ENCODE measurements at regions not wholly inside any gene's neighbourhood (a gene's known extent, or its start where the extent isn't known, plus 50 kb on each side); places are given as distances from the start of the nearest gene placed in this dataset.
"Not testable (repeated sequence)": the region's sequence is repeated elsewhere in the genome, so short reads cannot be mapped to it uniquely, and the experiment has no call there.

DNA sequence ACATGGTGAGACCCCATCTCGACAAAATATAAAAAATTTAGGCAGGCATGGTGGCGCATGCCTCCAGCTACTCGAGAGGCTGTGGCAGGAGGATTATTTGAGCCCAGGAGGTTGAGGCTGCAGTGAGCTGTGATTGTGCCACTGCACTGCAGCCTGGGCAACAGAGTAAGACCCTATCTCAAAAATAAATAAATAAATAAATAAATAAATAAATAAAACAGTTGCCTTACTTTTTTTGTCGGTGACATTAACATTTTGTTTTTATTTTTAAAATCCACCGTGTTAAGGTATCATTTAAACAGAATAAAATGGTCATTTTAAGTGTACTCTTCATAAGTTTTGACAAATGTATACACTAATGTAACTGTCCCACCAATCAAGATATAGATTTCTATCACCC is 57.0 kb downstream of the RASL11A start:
- DNase-seq = no peak

- no peak for DNase-seq
Measured at GRCh38 chr13:27329210-27329609, 58.6 kb downstream of the RASL11A start.

GRCh38 chr13:27334774-27335435 is 64.3 kb downstream of the RASL11A start:
- DNase-seq = no peak

DNA sequence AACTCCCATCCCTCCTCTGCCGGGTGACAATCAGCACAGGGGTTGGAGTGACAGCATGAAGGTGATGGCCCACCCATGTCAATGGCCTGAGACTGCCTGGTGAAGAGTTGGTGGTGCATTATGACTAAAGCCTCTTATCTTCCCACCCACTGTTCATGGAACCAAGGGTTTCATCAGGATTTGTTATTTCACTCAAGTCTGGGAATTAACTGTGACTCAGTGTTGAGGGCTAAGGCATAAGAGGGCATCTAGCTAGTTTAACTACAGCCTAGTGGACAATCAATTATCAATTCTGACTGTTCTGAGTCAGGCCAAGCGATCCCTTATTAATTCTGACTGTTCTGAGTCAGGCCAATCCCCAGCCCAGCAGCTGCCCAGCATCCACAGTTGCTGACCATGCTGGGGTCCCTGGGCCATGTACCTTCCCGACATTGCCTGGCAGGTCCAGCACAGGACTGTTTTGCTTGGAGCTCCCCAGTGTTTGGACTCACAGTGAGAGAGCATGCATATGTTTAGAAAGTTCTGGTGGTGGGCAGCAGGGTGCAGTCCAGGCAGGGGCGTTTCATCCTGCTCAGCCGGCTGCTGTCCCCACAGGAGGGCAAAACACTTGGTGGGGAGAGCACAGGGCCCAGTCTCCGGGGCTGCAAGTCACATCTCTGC is 65.5 kb downstream of the RASL11A start:
- DNase-seq = no peak

DNA sequence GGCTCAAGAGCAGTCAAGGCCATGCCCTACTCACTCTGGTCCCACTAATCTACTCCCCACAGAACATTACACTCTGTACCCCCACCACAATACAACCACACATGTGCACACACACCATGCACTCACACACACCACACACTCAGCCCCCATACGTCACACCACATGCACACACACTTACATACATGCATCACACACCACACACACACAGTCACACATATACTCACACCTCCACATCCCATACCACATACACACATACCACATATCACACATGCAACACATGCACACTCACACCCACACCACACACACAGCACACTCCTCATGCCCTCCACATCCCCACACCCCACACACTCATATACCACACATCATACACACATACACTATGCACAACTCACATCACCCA is 67.6 kb downstream of the RASL11A start:
- DNase-seq = no peak

DNA sequence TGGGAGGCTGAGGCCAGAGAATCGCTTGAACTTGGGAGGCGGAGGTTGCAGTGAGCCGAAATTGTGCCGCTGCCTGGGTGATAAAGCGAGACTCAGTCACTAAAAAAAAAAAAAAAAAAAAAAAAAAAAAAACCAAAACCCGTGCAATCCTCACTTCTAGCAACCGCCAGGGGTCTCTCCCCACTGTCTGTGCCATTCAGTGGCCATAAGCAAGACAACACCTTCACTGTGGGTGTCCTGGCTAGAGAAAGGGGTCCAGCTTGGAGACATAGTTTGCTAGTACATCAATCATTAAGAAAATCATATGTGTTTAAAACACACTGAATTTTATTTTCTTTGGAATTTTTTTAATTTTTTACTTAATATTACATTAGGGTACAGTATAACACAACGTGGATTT is 68.2 kb downstream of the RASL11A start:
- no peak for DNase-seq

GRCh38 chr13:27339299-27339698 is 68.7 kb downstream of the RASL11A start:
- peak; percentile 14 to 38 for DNase-seq

DNA sequence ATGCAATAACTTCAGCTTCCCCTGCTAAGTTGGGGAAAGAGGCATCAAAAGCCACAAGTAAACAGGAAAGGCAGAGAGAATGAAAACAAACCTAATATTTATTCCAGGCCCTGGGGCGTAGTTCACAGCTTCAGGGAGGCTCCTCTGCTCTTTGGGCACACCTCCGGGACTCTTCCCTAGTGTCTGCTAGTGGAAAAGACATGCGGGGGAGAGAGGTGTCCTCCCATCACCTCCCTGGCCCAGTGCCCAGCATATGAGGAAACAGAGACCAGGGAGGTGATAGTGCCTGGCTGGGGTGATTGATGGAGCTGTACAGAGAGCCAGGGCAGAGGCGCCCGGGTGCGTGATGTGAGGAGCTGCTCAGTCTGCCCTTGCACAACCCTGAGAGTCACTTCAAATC is 71.0 kb downstream of the RASL11A start:
- DNase-seq = no peak

- DNase-seq = no peak
Measured at GRCh38 chr13:27347211-27347772, 76.7 kb downstream of the RASL11A start.

- DNase-seq = no peak
Measured at GRCh38 chr13:27348461-27348860, 76.0 kb upstream of the GTF3A start.

DNA sequence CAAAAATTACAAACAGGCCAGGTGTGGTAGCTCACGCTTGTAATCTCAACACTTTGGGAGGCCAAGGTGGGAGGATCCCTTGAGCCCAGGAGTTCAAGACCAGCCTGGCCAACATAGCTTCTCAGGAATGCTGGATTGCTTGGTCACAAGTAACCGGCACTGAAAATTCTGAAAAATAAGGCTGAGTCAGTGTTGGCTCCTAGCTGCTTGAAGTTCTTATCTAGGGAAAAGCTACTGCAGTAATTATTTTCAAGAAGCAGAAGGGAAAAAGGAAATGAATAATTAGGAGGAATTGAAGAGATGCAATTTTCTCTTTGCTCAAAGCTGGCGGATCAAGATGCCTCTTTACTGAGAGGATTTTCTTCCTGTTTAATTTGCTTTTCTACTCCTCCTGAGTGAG is 75.0 kb upstream of the GTF3A start:
- DNase-seq = no peak

DNA sequence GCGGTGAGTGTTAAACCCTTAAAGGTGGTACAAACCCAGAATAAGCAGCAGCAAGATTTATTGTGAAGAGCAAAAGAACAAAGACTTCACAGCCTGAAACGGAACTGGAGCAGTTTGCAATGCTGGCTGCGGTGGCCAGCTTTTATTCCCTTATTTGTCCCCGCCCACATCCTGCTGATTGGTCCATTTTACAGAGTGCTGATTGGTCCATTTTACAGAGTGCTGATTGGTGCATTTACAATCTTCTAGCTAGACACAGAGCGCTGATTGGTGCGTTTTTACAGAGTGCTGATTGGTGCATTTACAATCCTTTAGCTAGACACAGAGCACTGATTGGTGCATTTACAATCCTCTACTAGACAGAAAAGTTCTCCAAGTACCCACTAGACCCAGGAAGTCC is 73.6 kb upstream of the GTF3A start:
- DNase-seq = not testable (repeated sequence)

DNA sequence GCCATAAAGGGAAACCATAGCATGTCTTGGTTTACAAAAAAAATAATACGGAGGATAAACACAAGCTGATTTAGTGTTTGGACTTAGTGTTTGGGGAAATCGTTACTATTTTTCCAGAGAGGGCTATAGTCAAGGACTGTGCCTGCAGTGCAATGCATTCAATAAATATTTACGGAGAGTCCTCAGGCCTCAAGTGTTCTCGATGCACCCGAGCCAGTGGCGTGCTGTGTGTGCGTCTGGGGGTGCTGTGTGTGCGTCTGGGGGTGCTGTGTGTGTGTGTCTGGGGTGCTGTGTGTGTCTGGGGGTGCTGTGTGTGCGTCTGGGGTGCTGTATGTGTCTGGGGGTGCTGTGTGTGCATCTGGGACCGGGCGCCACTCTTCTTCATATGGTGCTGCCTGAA is 71.7 kb upstream of the GTF3A start:
- no peak for DNase-seq

DNA sequence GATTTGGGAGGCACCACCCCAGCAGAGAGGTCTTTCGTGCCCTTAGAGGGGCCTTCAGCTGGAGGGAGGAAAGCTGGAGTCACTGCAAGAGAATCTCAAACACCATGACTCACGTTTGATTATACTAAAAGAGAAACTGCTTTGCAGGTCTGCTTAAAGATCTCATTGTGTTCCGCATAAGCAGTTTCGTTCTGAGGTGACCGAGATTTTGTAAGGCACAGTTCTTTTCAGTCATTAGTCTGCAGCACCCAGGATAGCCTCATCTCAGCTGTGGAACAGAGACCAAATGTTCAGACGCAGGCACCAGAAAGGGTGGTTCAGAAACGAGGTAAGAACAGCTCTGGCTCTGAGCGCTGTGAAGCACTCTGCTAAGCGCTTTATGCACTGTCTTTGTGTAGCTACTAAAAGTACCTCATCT is 71.2 kb upstream of the GTF3A start:
- DNase-seq = no peak

- DNase-seq = no peak
Measured at GRCh38 chr13:27353708-27354107, 70.7 kb upstream of the GTF3A start.

DNA sequence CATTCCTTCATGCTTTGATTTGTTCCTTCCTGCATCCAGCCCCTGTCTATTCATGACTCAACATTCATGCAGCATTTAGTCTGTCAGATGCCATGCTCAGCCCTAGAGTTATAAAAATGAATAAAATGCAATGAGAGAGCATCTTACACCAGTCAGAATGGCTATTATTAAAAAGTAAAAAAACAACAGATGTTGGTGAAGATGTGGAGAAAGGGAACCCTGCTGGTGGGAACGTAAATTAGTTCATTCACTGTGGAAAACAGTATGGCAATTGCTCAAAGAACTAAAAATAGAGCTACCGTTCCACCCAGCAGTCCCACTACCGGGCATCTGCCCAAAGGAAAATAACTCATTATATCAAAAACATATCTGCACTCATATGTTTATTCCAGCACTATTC is 70.0 kb upstream of the GTF3A start:
- DNase-seq = no peak

- no peak for DNase-seq
Measured at GRCh38 chr13:27355894-27356293, 68.5 kb upstream of the GTF3A start.

GRCh38 chr13:27358420-27358819 is 66.0 kb upstream of the GTF3A start:
- DNase-seq = no peak

GRCh38 chr13:27359199-27359821 is 65.1 kb upstream of the GTF3A start:
- DNase-seq = peak; percentile 8 to 40

DNA sequence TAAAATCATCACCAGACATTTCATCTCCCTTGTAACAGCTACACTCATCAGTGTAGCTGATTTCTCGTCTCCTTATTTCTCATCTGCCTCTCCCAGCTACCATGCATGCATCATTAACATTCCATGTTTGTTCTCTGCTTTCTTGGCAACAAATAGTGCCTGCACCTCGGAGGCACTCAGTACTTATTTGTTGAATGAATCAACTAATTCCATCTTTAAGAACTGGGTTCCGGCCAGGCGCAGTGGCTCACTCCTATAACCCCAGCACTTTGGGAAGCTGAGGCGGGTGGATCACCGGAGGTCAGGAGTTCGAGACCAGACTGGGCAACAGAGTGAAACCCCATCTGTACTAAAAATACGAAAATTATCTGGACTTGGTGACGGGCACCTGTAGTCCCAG is 63.9 kb upstream of the GTF3A start:
- DNase-seq = no peak

DNA sequence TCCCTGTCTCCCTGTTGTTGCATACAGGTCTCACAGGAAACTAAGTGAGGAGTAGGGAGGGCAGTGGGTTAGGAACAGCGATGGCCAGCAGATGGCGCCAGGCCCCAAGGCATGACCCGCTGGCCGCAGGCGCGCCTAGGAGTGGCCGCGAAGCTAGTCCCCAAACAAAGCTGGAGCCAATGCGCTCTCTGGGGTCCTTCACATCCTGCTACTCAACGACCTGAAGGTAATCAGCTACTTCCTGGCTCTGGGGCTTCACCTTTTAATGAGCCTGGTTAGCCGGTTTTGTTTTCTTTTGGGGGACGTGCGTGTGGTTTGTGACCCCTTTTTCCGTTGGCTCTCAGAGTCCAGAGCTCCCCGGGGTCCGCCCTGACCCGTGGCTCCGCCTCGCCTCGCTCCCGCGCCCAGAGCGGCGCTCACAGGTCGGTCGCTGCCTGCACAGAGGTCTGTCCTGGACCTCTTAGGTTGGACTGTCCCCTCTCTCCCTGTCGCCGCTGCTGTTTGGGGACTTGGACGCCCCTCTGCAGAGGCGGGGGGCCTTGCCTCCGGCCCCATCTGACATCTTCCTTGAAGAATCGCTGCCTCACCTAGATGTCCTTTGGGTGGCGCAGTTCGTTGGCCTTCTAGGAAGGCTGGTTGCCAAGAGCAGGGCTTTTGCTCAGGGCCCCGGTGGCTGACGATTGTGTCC is 62.2 kb upstream of the GTF3A start:
- peak; percentile 28 to 30 for DNase-seq

DNA sequence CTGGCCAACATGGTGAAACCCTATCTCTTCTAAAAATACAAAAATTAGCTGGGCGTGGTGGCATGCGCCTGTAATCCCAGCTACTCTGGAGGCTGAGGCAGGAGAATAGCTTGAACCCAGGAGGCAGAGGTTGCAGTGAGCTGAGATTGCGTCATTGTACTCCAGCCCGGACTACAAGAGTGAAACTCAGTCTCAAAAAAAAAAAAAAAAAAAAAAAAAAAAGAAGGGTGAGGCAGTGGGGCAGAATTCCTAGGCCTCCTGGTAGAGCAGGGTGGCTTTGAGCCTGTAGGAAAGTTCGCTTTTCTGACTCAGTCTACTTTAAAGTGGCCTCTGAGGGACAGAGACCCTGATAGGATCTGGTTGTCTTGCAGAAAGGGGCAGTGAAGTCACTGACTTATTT is 60.8 kb upstream of the GTF3A start:
- not testable (repeated sequence) for DNase-seq

DNA sequence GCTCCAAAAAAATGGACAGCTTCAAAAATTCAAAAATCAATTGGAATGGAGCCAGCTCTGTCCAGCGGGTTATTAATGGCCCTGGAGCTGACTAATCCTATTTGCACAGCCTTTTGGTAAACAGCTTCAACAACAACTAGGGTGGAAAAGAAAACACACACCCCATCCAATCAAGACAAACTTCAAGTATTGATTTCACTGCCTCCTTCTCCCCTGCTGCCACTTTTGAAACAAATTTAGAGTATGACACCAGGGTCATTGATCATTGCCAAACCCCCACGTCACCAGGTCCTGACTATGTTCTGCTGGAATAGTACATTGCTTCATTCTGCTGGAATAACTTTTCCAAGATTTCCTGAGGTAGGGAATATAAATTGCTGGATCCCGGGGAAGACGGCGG is 56.8 kb upstream of the GTF3A start:
- DNase-seq = no peak

Measured in Kasumi-1 (cell line).